Brain pericyte (primary cell): ENCODE measurements at regions not wholly inside any gene's neighbourhood (a gene's known extent, or its start where the extent isn't known, plus 50 kb on each side); places are given as distances from the start of the nearest gene placed in this dataset.

Experiments
- DNase-seq: peaks from one replicate; pipeline ENCODE4 v3.0.0-alpha.2; 2012; ENCODE audit warnings: low read depth, low spot score

DNA sequence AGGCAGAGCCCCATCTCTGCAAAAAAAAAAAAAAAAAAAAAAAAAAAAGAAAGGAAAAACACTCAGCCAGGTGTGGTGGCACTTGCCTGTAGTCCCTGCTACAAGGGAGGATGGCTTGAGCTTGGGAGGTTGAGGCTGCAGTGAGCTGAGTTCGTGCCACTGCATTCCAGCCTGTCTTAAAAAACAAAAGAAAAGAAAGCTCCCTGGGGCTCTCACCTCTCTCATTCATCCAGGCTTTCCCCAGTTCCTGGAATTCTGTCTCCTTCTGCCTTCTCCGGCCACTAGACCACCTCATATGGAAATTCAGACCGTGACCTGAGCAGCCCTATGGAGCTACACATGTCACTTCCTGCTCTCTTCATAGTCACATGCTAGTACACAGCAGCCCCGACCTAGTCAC is 101.1 kb upstream of the TAB2 start:
- no peak for DNase-seq

DNA sequence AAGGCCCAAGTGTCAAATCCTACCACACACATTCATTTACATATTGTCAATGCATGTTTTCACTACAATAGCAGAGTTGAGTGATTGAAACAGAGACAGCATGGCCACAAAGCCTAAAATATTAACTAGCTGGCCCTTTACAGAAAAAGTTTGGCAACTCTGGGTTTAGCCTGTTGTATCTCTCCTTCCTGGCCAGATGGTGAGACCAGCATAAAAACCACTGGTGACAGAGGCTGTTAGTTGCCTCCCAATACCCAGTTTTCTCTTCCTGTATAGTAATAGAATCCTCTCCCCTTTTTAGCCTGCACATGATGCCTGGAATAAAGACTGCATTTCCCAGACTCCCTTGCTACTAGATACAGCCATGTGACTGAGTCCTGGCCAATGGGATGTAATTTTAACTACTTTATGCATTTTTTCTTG is 100.0 kb upstream of the TAB2 start:
- no peak for DNase-seq

GRCh38 chr6:149218471-149218870 is 99.0 kb upstream of the TAB2 start:
- DNase-seq = no peak

DNA sequence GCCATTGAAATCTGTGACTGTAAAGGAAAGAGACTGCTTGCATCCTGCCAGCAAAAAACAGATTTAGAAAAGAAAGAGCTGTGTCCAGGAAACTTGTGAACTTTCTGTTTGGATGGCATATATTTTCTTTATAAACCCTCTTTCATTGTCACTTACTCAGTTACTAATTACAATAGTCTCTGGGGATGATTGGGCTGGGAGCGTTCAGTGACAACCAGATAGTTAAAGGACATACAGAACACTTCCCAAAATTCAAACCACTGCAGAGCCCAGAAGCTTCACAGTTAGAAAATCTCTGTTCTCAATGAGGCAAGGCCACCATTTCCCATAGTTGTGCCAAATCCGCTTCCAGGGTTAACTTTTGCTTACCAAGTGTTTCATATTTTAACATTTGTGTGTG is 98.6 kb upstream of the TAB2 start:
- no peak for DNase-seq

- no peak for DNase-seq
Measured at GRCh38 chr6:149220882-149221773, 96.4 kb upstream of the TAB2 start.

DNA sequence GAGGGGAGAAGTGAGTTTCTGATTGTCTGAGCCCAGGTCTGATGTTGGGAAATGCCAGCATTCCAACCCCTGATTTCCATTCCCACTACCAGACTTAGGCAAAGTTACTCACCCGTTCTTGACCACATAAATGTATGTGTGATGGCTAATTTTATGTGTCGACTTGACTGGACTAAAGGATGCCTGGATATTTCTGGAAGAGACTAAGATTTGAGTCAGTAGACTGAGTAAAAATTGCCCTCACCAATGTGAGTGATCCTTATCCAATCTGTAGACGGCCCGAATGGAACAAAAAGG is 95.8 kb upstream of the TAB2 start:
- DNase-seq = no peak

- DNase-seq = no peak
Measured at GRCh38 chr6:149223120-149223903, 94.2 kb upstream of the TAB2 start.

DNA sequence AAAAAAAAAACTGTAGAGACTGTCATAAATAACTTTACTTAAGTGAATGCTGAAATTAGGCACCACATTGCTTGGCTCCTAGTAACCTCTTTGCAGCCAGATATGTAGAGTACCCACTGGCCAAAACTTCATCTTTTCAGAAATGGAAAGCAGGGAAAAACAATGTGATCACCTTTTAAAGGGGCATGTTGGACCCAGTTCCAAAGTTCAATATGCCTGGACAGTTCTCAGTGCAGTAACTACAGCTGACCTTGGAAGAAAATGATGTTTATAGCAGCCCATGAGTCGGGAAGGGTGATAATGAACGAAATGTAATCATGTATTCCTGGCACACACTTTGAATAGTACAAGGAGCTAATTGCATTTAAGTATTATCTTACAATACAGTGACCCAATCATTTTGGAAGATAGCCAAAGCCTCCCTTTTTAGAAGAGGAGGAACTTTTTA is 93.6 kb upstream of the TAB2 start:
- no peak for DNase-seq

DNA sequence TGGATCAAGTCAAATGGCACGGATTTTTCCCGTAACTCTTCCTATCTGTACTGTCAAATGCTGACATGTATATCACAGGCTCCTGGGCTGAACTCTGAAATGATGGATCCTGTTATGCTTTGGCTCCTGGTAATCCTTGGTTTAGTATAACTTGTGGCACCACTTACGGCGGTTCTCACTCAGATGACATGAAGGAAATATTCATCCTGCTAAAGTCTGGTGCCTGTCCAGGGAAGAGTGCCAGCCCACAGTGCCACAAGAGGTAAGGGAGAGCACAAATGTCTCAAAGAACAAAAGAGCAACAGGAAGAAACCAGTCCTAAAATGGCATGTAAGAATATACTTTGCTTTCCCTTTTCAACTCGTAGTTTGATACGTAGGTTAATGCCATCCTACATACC is 93.1 kb upstream of the TAB2 start:
- DNase-seq = no peak

GRCh38 chr6:149225370-149225769 is 92.1 kb upstream of the TAB2 start:
- DNase-seq = no peak

DNA sequence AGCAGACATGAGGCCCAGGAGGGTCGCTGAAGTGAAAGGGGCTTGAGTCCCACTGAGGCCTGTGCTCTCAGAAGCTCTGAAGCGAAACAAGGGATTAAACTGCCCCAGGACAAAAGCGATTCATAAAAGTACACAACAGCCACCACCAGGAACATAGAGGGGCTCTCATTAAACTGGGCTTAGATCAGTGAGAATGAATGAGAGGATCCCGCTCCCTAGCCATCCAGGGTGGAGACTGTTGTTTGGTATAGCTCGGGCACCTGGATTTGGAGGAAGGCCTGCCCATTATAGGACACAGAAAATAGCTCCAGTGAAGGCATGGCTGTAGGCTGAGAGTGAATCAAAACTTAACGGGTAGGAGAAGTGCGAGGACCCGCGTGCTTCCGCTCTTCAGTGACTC is 91.6 kb upstream of the TAB2 start:
- DNase-seq = no peak

GRCh38 chr6:149227796-149228195 is 89.7 kb upstream of the TAB2 start:
- DNase-seq = no peak

DNA sequence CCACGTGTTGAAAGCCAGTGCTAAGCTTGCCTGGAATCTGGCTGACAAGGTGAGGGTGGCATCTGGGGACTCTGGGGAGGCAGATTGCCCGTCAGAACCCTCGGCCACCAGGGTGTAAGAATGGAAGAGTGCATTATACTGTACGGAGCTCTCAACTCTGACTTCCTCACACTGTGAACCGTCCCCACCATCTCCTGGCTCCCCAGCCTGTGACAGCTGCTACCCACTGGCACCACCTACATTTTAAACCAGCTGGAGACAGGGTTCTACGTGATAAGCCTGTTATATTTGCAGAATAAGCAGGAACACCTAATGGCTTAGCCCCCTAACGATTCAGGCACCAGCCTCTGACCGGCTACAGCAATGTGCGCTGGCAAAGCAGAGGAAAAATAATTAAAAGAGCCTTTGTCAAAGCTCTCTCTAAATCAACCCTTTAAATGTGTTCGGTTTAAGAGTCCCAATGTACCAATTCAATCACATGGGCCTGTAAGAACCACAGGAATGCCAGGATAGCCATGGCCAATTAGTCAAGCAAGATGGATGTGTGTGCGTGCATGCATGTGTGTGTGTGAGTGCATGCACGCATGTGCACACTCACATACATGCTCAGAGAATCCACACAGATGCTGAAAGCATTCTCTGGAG is 89.1 kb upstream of the TAB2 start:
- no peak for DNase-seq

DNA sequence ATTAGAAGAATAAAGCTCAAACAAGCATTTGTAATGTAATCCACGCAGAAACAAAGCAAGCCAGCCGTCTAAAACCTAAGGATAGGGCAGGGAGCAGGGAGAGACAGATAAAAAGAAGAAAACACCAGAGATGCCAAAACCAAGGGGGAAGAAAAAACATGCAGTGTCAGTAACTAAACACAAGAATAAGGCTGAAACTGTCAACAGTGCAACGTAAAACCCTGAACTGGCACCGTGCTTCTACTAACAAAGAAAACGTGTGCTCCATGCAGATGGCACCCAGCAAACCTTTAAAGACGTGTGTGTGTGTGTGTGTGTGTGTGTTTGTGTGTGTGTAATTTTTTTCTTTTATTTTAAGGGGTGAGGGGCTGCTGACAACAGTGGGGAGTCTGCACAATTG is 88.4 kb upstream of the TAB2 start:
- no peak for DNase-seq

- no peak for DNase-seq
Measured at GRCh38 chr6:149230712-149231460, 86.6 kb upstream of the TAB2 start.

DNA sequence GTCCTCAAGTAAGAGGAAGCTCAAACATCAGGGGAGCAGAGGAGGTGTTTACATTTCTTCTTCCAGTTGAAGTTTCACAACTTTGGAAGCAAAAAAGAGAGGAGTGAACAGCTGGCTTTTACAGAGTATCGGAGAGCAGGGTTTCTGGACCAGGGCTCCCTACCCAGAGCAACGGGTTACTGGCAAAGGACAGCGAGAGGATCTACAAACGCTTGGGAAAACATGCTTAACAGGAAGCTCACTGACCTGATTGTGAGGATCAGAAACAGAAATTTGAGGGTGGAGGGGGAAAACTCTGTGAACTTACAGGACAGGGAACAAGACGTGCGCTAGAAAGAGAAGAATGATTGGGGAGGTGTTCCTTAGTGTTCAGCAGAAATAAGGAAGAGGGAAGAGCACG is 85.7 kb upstream of the TAB2 start:
- DNase-seq = peak; percentile 67

GRCh38 chr6:149233056-149233715 is 84.3 kb upstream of the TAB2 start:
- DNase-seq = no peak

- DNase-seq = no peak
Measured at GRCh38 chr6:149234051-149234962, 83.2 kb upstream of the TAB2 start.

DNA sequence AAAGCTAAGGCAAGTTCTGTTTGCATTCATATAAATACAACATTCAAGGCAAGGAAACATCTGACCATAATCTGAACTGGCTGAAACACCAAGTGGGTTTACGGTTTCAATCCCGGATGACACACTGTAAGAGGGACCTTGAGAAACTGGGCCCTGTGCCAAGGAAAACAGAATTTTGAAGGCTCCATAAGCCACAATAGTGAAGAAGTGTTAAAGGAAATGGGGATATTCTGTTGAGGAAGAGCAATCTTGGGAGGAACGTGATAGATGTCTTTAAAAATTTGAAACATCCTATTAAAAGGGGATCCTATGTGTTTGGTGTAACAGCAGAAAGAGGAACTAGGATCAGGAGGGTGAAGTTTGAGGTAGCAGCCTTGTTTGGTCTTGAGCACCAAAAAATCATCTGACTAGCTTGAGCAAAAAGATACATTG is 82.4 kb upstream of the TAB2 start:
- DNase-seq = peak; percentile 78

DNA sequence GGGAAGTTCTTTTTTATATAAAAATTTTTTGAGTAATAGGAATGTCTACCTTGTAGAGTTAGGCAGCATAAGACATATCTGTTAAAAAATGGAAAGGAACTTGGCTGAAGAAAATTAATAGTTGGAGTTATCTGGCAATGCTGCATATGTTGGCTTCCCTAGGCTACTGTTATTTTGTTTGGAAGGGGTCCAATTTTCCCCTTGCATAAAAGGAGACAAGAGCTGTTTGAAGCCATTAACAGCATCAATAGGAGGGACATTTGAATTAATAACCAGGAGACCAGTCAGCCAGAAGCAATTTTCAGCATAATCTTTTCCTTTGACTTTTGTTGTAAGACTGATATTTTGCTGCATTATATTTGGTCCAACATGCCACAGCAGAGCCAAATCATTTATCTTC is 80.9 kb upstream of the TAB2 start:
- no peak for DNase-seq
